Activated naive CD4-positive, alpha-beta T cell treated with anti-CD3 and anti-CD28 coated beads, Interleukin-2, amount 50 U/mL, for 24 hours (primary cell): ENCODE measurements at regions not wholly inside any gene's neighbourhood (a gene's known extent, or its start where the extent isn't known, plus 50 kb on each side); places are given as distances from the start of the nearest gene placed in this dataset.

ENCODE experiments used
- H3K27ac Mint-ChIP-seq: one replicate; pipeline ENCODE4 v1.8.0; 2021; ENCODE audit warnings: mild to moderate bottlenecking, mixed read lengths
- H3K27me3 Mint-ChIP-seq: one replicate; pipeline ENCODE4 v1.8.0; 2021; ENCODE audit warnings: mixed read lengths
- H3K36me3 Mint-ChIP-seq: one replicate; pipeline ENCODE4 v1.8.0; 2021; ENCODE audit warnings: mixed read lengths
- H3K4me1 Mint-ChIP-seq: one replicate; pipeline ENCODE4 v1.8.0; 2021; ENCODE audit warnings: mixed read lengths
- H3K4me3 Mint-ChIP-seq: one replicate; pipeline ENCODE4 v1.8.0; 2021; ENCODE audit warnings: mild to moderate bottlenecking, mixed read lengths
- H3K9me3 Mint-ChIP-seq: one replicate; pipeline ENCODE4 v1.8.0; 2021; ENCODE audit warnings: mixed read lengths

DNA sequence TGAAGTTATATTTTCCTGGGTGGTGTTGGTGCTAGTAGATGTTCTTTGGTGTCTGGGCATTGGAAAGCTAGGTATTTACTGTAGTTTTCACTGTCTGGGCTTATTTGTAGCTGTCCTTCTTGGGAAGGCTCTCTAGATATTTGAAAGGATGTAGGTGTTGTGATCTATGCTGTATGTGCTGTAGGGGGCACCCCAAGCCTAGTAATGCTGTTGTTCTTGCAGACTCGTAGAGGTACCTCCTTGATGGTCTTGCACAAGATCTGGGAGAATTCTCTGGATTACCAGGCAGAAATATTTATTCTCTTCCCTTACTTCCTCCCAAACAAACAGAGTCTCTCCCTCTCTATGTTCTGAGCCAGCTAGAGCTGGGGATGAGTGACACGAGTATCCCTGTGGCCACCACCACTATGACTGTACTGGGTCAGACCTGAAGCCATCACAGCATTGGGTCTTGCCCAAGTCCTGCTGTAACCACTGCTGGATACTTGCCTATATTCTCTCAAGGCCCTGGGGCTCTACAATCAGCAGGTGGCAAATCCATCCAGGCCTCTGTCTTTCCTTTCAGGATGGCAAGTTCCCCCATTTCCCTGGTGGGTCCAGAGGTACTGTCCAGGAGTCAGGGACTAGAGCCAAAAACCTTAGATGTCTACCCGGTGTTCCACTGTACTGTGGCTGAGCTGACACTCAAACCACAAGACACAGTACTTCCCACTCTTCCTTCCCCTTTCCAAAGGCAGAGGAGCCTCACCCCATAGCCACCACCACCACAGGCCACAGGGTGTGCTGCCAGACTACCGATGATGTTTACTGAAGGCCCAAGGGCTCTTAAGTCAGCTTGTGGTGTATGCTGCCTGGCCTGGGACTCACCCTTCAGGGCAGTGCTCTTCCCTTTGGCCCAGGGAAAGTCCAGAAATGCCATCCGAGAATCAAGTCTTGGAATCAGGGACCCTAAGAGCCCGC is 195.2 kb upstream of the DPPA4 start:
- no peaks in the 10 kb centered on the region for H3K9me3 Mint-ChIP-seq
- no peaks in the 10 kb centered on the region for H3K4me1 Mint-ChIP-seq
- H3K27ac Mint-ChIP-seq, result no peak overlapping the region
- H3K4me3 Mint-ChIP-seq, result no peak overlapping the region
- H3K27me3 Mint-ChIP-seq, result no peaks in the 10 kb centered on the region
- no peaks in the 10 kb centered on the region for H3K36me3 Mint-ChIP-seq

GRCh38 chr3:109545746-109546145 is 208.4 kb upstream of the DPPA4 start:
- Mint-ChIP-seq H3K36me3 (no peaks in the 10 kb centered on the region), H3K27me3 (no peaks in the 10 kb centered on the region), H3K9me3 (no peaks in the 10 kb centered on the region), H3K4me1 (no peaks in the 10 kb centered on the region), H3K4me3 (no peak overlapping the region), H3K27ac (no peak overlapping the region)

DNA sequence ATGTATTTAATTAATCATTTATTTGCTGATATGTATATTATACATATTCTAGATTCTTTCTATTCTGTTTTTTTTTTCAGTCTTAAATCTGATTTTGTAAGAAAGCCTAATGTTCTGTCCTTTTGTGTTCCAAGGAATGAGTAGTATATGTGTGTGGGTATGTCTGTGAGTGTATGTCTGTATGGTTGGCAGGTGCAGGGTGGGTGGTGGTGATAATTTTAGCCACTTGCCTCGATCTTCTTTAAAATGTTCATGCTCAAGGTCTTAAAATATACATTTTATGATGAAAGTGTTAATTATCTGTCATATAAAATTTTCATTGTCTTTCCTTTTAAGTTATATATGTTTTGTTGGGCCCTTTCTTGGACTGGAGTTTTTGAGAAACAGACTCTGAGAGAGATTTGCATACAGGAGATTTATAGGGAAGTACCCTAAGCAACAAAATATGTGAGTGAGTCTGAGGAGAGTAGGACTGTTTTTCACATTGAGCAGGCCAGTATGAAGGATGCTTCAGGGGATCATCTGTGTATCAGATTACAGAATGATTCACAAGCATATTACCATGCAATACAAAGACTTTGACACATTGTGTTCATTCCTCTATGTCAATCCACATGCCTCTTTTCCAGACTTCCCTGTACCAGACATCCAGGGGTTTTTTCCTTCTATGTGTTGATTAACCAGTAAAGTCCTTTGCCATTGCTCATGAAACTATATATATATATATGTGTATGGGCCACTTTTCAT is 211.0 kb upstream of the DPPA4 start:
- Mint-ChIP-seq H3K4me3 (no peak overlapping the region), H3K36me3 (no peaks in the 10 kb centered on the region), H3K4me1 (peaks cover 8% of the 10 kb centered on the region), H3K9me3 (no peaks in the 10 kb centered on the region), H3K27me3 (no peaks in the 10 kb centered on the region), H3K27ac (no peak overlapping the region)

GRCh38 chr3:109553591-109554371 is 216.4 kb upstream of the DPPA4 start:
- H3K4me1 Mint-ChIP-seq, result peaks cover 8% of the 10 kb centered on the region
- H3K4me3 Mint-ChIP-seq, result no peak overlapping the region
- no peaks in the 10 kb centered on the region for H3K36me3 Mint-ChIP-seq
- peaks cover 9% of the 10 kb centered on the region for H3K9me3 Mint-ChIP-seq
- H3K27ac Mint-ChIP-seq, result no peak overlapping the region
- H3K27me3 Mint-ChIP-seq, result no peaks in the 10 kb centered on the region

DNA sequence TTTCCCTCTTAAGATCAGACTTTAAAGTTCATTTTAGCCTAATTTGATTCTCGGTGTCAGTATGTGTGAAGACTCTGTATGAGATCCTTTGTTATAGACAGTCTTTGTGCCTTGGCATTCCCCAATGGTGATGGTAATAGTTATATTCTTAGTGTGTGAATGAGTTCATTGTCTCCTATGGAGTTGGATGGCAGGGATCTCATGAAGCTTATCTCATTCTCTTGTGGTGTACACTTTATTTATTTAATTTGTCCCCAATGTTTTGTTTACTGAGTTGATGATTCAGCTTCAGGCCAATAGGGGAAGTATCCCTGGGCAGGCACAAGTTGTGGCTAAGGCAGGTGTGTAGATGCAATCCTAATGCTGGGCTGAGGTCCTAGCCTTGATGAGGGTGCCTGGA is 222.0 kb upstream of the DPPA4 start:
- Mint-ChIP-seq H3K9me3 (peaks cover 9% of the 10 kb centered on the region), H3K36me3 (no peaks in the 10 kb centered on the region), H3K4me1 (peaks cover 14% of the 10 kb centered on the region), H3K4me3 (no peak overlapping the region), H3K27me3 (no peaks in the 10 kb centered on the region), H3K27ac (no peak overlapping the region)

DNA sequence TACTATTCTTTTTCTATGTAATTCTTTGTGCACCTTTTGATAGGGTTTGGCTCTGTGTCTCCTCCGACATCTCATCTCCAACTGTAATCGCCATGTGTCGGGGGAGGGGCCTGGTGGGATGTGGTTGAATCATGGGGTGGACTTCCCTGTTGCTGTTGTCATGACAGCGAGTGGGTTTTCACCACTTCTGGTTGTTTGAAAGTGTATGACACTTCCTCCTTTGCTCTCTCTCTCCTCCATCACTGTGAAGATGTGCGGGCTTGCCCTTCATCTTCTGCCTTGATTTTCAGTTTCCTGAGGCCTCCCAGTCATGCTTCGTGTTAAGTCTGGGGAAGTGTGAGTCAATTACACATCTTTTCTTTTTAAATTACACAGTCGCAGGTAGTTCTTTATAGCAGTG is 225.8 kb upstream of the DPPA4 start:
- H3K36me3 Mint-ChIP-seq, result no peaks in the 10 kb centered on the region
- peaks cover 19% of the 10 kb centered on the region for H3K4me1 Mint-ChIP-seq
- peaks cover 5% of the 10 kb centered on the region for H3K9me3 Mint-ChIP-seq
- H3K4me3 Mint-ChIP-seq, result peak overlapping the region; percentile 4
- peak overlapping the region; percentile 20 for H3K27ac Mint-ChIP-seq
- H3K27me3 Mint-ChIP-seq, result peaks cover 6% of the 10 kb centered on the region

- no peaks in the 10 kb centered on the region for H3K36me3 Mint-ChIP-seq
- no peak overlapping the region for H3K4me3 Mint-ChIP-seq
- H3K27me3 Mint-ChIP-seq, result peaks cover 6% of the 10 kb centered on the region
- no peak overlapping the region for H3K27ac Mint-ChIP-seq
- peaks cover 5% of the 10 kb centered on the region for H3K9me3 Mint-ChIP-seq
- peaks cover 5% of the 10 kb centered on the region for H3K4me1 Mint-ChIP-seq
Measured at GRCh38 chr3:109569135-109569846, 231.9 kb upstream of the DPPA4 start.

DNA sequence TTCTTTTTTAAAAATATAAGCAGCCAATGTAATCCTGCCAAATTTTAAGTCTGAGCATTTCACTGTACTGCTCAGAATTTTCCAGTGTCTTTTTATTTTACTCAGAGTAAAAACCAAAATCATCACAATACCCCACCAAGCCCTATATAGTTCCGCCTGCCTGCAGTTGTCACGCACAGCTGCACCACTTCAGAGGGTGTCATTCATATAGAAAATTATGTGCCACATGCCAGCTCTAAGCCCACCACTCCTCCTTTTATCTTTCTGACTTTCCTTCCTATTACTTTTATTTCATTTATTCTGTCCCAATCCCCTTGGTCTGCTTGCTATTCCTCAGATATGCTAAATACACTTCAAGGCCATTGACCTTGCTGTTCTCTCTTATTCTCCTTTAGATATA is 233.1 kb upstream of the DPPA4 start:
- Mint-ChIP-seq H3K36me3 (no peaks in the 10 kb centered on the region), H3K27ac (no peak overlapping the region), H3K27me3 (peaks cover 6% of the 10 kb centered on the region), H3K9me3 (peaks cover 5% of the 10 kb centered on the region), H3K4me3 (no peak overlapping the region), H3K4me1 (no peaks in the 10 kb centered on the region)

DNA sequence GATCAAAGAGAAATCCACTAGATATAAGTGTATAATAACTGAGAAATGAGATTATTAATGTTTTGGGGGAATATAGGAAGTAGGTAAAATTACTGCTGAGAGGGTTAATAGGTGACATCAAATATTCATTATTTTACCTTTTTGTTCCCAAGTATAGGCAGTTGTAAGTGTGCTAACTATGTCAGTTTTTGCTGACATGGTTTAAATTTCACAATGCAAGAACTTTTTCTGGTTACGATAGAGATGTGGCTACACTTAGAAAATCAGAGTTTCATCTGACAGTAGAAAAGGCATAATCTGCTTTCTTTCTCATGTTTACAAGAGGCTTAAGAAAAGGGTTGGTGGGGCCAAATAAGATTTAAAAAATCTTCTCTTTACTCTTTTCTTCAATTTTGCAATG is 235.0 kb upstream of the DPPA4 start:
- H3K27ac Mint-ChIP-seq, result no peak overlapping the region
- no peaks in the 10 kb centered on the region for H3K4me1 Mint-ChIP-seq
- H3K36me3 Mint-ChIP-seq, result no peaks in the 10 kb centered on the region
- H3K27me3 Mint-ChIP-seq, result peaks cover 2% of the 10 kb centered on the region
- peaks cover 5% of the 10 kb centered on the region for H3K9me3 Mint-ChIP-seq
- H3K4me3 Mint-ChIP-seq, result no peak overlapping the region

DNA sequence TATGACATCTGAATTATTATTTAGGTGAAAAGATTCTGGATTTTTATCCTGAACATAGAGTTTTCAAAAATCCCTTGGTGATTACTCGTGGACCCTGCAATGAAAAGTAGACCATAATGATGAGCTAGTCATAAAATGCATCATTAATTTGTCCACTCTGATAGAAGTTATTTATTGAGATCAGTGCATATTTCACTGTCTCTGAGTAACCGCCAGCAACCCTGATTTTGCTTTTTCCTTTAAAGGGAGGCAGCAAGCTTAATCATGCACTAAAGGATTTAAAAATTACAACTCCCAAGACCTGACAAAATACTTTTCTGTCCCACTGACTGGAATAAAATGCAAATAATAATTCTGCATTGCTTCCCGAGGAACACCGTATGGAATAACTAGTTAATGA is 259.6 kb upstream of the DPPA4 start:
- no peaks in the 10 kb centered on the region for H3K27me3 Mint-ChIP-seq
- H3K9me3 Mint-ChIP-seq, result peaks cover 16% of the 10 kb centered on the region
- no peak overlapping the region for H3K4me3 Mint-ChIP-seq
- peaks cover 1% of the 10 kb centered on the region for H3K36me3 Mint-ChIP-seq
- no peaks in the 10 kb centered on the region for H3K4me1 Mint-ChIP-seq
- H3K27ac Mint-ChIP-seq, result no peak overlapping the region

- H3K4me1 Mint-ChIP-seq, result no peaks in the 10 kb centered on the region
- H3K36me3 Mint-ChIP-seq, result peaks cover 1% of the 10 kb centered on the region
- H3K27ac Mint-ChIP-seq, result no peak overlapping the region
- peaks cover 16% of the 10 kb centered on the region for H3K9me3 Mint-ChIP-seq
- H3K27me3 Mint-ChIP-seq, result no peaks in the 10 kb centered on the region
- H3K4me3 Mint-ChIP-seq, result no peak overlapping the region
Measured at GRCh38 chr3:109597444-109597843, 260.1 kb upstream of the DPPA4 start.

GRCh38 chr3:109607897-109608296 is 270.6 kb upstream of the DPPA4 start:
- Mint-ChIP-seq H3K27me3 (no peaks in the 10 kb centered on the region), H3K36me3 (no peaks in the 10 kb centered on the region), H3K4me3 (no peak overlapping the region), H3K4me1 (no peaks in the 10 kb centered on the region), H3K27ac (no peak overlapping the region), H3K9me3 (no peaks in the 10 kb centered on the region)

DNA sequence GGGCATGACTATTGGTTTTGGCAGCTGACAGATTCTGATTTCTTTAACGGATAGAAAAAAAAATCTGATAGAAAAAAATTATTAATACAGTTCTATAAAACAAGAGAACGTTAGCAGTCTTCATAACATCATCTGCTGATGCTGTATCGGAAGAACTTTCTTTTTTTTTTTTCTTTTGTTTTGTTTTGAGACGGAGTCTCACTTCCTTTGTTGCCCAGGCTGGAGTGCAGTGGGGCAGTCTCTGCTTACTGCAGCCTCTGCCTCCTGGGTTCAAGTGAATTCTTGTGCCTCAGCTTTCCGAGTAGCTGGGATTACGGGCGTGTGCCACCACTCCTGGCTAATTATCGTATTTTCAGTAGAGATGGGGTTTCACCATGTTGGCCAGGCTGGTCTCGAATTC is 271.2 kb upstream of the DPPA4 start:
- H3K9me3 Mint-ChIP-seq, result no peaks in the 10 kb centered on the region
- H3K27me3 Mint-ChIP-seq, result no peaks in the 10 kb centered on the region
- no peaks in the 10 kb centered on the region for H3K4me1 Mint-ChIP-seq
- H3K4me3 Mint-ChIP-seq, result no peak overlapping the region
- H3K36me3 Mint-ChIP-seq, result no peaks in the 10 kb centered on the region
- H3K27ac Mint-ChIP-seq, result no peak overlapping the region

DNA sequence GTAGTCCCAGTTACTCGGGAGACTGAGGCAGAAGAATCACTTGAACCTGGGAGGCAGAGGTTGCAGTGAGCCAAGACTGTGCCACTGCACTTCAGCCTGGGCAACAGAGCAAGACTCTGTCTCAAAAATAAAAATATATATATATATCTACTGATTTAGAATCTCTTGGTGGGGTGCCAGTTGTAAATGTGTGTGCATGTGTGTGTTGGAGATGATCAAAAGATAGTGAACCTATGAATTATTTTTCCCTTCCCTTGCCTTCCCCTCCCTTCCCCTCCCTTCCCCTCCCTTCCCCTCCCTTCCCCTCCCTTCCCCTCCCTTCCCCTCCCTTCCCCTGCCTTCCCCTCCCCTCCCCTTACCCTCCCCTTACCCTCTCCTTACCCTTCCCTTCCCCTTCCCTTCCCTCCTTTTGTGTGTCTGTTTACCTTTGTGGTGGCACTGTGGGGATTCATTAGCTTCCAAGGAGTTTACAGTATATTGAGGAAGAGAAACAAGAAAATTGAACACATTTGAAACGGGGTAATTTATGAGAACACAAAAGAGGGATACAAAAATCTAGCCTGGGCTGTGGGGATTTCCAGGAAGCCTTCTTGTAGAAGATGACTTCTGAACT is 281.5 kb upstream of the DPPA4 start:
- no peak overlapping the region for H3K4me3 Mint-ChIP-seq
- no peak overlapping the region for H3K27ac Mint-ChIP-seq
- no peaks in the 10 kb centered on the region for H3K9me3 Mint-ChIP-seq
- no peaks in the 10 kb centered on the region for H3K36me3 Mint-ChIP-seq
- no peaks in the 10 kb centered on the region for H3K27me3 Mint-ChIP-seq
- H3K4me1 Mint-ChIP-seq, result no peaks in the 10 kb centered on the region

- Mint-ChIP-seq H3K4me1 (no peaks in the 10 kb centered on the region), H3K9me3 (peaks cover 5% of the 10 kb centered on the region), H3K27me3 (no peaks in the 10 kb centered on the region), H3K36me3 (no peaks in the 10 kb centered on the region), H3K4me3 (no peak overlapping the region), H3K27ac (no peak overlapping the region)
Measured at GRCh38 chr3:109631897-109632296, 294.6 kb upstream of the DPPA4 start.
